Hematopoietic multipotent progenitor cell treated with erythropoietin and hydrocortisone succinate and interleukin-3 and kit ligand, for 8 days (in vitro differentiated cells): ENCODE measurements at regions not wholly inside any gene's neighbourhood (a gene's known extent, or its start where the extent isn't known, plus 50 kb on each side); places are given as distances from the start of the nearest gene placed in this dataset.
"Not testable (repeated sequence)": the region's sequence is repeated elsewhere in the genome, so short reads cannot be mapped to it uniquely, and the experiment has no call there.

Source experiments
- DNase-seq: peaks from one replicate; pipeline ENCODE4 v3.0.0-alpha.2; 2015

GRCh38 chr3:143175940-143176894, 56.6 kb downstream of the CHST2 start:
- not testable (repeated sequence) for DNase-seq

GRCh38 chr3:143177965-143178364, 58.4 kb downstream of the CHST2 start:
- DNase-seq = peak; percentile 31

- not testable (repeated sequence) for DNase-seq
Observed at GRCh38 chr3:143178775-143179548, 59.4 kb downstream of the CHST2 start.

- DNase-seq = no peak
Observed at GRCh38 chr3:143179603-143180002, 60.0 kb downstream of the CHST2 start.

GRCh38 chr3:143180860-143181259, 61.3 kb downstream of the CHST2 start:
- DNase-seq = not testable (repeated sequence)

GRCh38 chr3:143181977-143182376, 62.4 kb downstream of the CHST2 start:
- DNase-seq = peak; percentile 62

GRCh38 chr3:143182866-143183664, 63.5 kb downstream of the CHST2 start:
- DNase-seq = no peak

GRCh38 chr3:143183665-143183964, 64.0 kb downstream of the CHST2 start:
- peak; percentile 81 for DNase-seq

GRCh38 chr3:143184099-143184498, 64.5 kb downstream of the CHST2 start:
- no peak for DNase-seq

GRCh38 chr3:143185401-143185800, 65.8 kb downstream of the CHST2 start:
- DNase-seq = no peak

GRCh38 chr3:143187111-143187510, 67.5 kb downstream of the CHST2 start:
- DNase-seq = no peak

GRCh38 chr3:143188881-143189280, 69.3 kb downstream of the CHST2 start:
- DNase-seq = no peak

GRCh38 chr3:143190101-143190500, 70.5 kb downstream of the CHST2 start:
- no peak for DNase-seq

GRCh38 chr3:143192193-143192592, 72.6 kb downstream of the CHST2 start:
- DNase-seq = no peak

GRCh38 chr3:143200001-143200924, 80.7 kb downstream of the CHST2 start:
- no peak for DNase-seq

GRCh38 chr3:143201045-143201444, 81.5 kb downstream of the CHST2 start:
- no peak for DNase-seq

GRCh38 chr3:143201870-143202752, 82.5 kb downstream of the CHST2 start:
- DNase-seq = no peak

GRCh38 chr3:143203142-143203541, 83.6 kb downstream of the CHST2 start:
- no peak for DNase-seq

GRCh38 chr3:143203848-143204247, 84.3 kb downstream of the CHST2 start:
- no peak for DNase-seq

- no peak for DNase-seq
Observed at GRCh38 chr3:143206955-143207337, 87.4 kb downstream of the CHST2 start.
